Transverse colon (tissue), 3 donors: ENCODE measurements at regions not wholly inside any gene's neighbourhood (a gene's known extent, or its start where the extent isn't known, plus 50 kb on each side); places are given as distances from the start of the nearest gene placed in this dataset.
"Not testable (repeated sequence)": the region's sequence is repeated elsewhere in the genome, so short reads cannot be mapped to it uniquely, and the experiment has no call there.

Experiments
- EP300 ChIP-seq: sonication (generic); formaldehyde crosslinking; IDR thresholded peaks from one replicate; pipeline ENCODE4 v1.6.1; 2017; ENCODE audit warnings: antibody characterized with exemption, low read depth
- POLR2A ChIP-seq: fragments of 450-650 bp; IDR thresholded peaks from one replicate; pipeline ENCODE4 v1.6.1; 2016; ENCODE audit warnings: antibody characterized with exemption, mild to moderate bottlenecking, moderate library complexity
- TF ChIP-seq, protein P1 (sequence below), 5 experiments: fragments of 200-600 bp in 3 of 5; fragments of 450-650 bp in 2 of 5; sonication (generic) in 3 of 5; IDR thresholded peaks; 1 replicate in 2 of 5; 2 replicates in 3 of 5; pipeline ENCODE4 v1.5.1; 2016 to 2017; ENCODE audit warnings: antibody characterized with exemption in 5 of 5, inconsistent platforms in 3 of 5, mild to moderate bottlenecking in 2 of 5, moderate library complexity in 1 of 5

DNA sequence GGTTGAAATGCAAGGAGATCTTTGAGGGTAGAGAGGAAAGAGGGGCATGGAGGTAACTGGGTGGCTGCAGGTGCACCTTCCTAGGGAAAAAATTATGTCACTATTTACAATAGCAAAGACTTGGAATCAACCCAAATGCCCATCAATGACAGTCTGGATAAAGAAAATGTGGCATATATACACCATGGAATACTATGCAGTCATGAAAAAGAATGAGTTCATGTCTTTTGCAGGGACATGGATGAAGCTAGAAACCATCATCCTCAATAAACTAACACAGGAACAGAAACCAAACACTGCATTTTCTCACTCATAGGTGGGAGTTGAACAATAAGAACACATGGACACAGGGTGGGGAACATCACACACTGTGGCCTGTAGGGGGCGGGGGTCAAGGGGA is 243.4 kb upstream of the GHR start:
- not testable (repeated sequence) for TF ChIP-seq EP300, POLR2A
- TF ChIP-seq, protein P1, sequence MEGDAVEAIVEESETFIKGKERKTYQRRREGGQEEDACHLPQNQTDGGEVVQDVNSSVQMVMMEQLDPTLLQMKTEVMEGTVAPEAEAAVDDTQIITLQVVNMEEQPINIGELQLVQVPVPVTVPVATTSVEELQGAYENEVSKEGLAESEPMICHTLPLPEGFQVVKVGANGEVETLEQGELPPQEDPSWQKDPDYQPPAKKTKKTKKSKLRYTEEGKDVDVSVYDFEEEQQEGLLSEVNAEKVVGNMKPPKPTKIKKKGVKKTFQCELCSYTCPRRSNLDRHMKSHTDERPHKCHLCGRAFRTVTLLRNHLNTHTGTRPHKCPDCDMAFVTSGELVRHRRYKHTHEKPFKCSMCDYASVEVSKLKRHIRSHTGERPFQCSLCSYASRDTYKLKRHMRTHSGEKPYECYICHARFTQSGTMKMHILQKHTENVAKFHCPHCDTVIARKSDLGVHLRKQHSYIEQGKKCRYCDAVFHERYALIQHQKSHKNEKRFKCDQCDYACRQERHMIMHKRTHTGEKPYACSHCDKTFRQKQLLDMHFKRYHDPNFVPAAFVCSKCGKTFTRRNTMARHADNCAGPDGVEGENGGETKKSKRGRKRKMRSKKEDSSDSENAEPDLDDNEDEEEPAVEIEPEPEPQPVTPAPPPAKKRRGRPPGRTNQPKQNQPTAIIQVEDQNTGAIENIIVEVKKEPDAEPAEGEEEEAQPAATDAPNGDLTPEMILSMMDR (IDR thresholded peaks at IDR 0.05): not testable (repeated sequence)
